ENCODE measurements at regions not wholly inside any gene's neighbourhood (a gene's known extent, or its start where the extent isn't known, plus 50 kb on each side); places are given as distances from the start of the nearest gene placed in this dataset.

GRCh38 chr1:38138498-38139233 is 92.1 kb upstream of the POU3F1 start:
- Histone ChIP-seq H2BK20ac (ENCODE audit: low read depth, low read length, poor library complexity, severe bottlenecking) (no peak overlapping the region), H3K4ac (ENCODE audit: low read depth, low read length) (no peak overlapping the region), H2BK120ac (ENCODE audit: low read depth, low read length, poor library complexity, severe bottlenecking) (no peak overlapping the region), H3K23me2 (ENCODE audit: insufficient read length, low read depth, low read length, poor library complexity, severe bottlenecking) (no peaks in the 10 kb centered on the region), H2AFZ (ENCODE audit: low read length) (no peak overlapping the region), H2BK15ac (ENCODE audit: low read depth, low read length) (no peak overlapping the region), H3K9ac (ENCODE audit: extremely low read depth, insufficient read length, low read length) (no peak overlapping the region), H2AK5ac (ENCODE audit: insufficient read length, low read length) (no peak overlapping the region), H3K23ac (ENCODE audit: insufficient read length, low read depth, low read length) (no peak overlapping the region), H3K56ac (ENCODE audit: insufficient read length, low read depth, low read length) (no peak overlapping the region), H3T11ph (ENCODE audit: low read length) (no peak overlapping the region), H2BK5ac (ENCODE audit: insufficient read length, low read length) (no peak overlapping the region), H3K27me3 (ENCODE audit: insufficient read depth, low read length) (no peaks in the 10 kb centered on the region; the same call in 1 of the 2 replicates), H3K9me3 (ENCODE audit: control insufficient read depth, low read depth, low read length) (no peaks in the 10 kb centered on the region), H4K91ac (ENCODE audit: insufficient read length, low read depth, low read length) (no peak overlapping the region), H3K4me2 (ENCODE audit: insufficient read depth, insufficient read length, low read length) (no peak overlapping the region), H3K4me1 (ENCODE audit: insufficient read depth, low read length) (peaks cover 12% of the 10 kb centered on the region; the same call in 1 of the 2 replicates), H3K18ac (ENCODE audit: insufficient read length, low read depth, low read length) (no peak overlapping the region), H4K20me1 (ENCODE audit: control insufficient read depth, insufficient read depth, insufficient read length) (no peaks in the 10 kb centered on the region), H4K5ac (ENCODE audit: insufficient read length, low read depth, low read length) (no peak overlapping the region), H4K8ac (replicated peaks; ENCODE audit: insufficient read length, low read depth, low read length) (no peak overlapping the region), H3K14ac (ENCODE audit: insufficient read depth, low read length) (no peak overlapping the region; the same call in 1 of the 2 replicates), H2BK12ac (ENCODE audit: insufficient read length, low read depth, low read length) (no peak overlapping the region), H3K79me2 (ENCODE audit: insufficient read depth, low read length) (no peaks in the 10 kb centered on the region), H3K27ac (ENCODE audit: insufficient read length, low read depth, low read length) (no peak overlapping the region), H3K79me1 (ENCODE audit: insufficient read depth, low read depth, low read length, poor library complexity, severe bottlenecking) (no peaks in the 10 kb centered on the region)
- Mint-ChIP-seq H3K27me3 (ENCODE audit: low read depth) (peaks cover 26% of the 10 kb centered on the region), H3K36me3 (ENCODE audit: insufficient read depth in 1 of 3, low read depth in 3 of 3) (no peaks in the 10 kb centered on the region), H3K4me3 (no peak overlapping the region; a peak in 1 of 5 replicates), H3K9me3 (no peaks in the 10 kb centered on the region; a peak in 1 of 5 replicates), H3K4me1 (peaks cover 55 to 68% of the 10 kb centered on the region in 2 experiments), H3K27ac (no peak overlapping the region)
- no CpG with 5 or more reads among the region's 6 CpGs for WGBS (ENCODE audit: extremely low coverage, insufficient read length, low lambda C conversion rate)
- DNase-seq: no peak
- TF ChIP-seq, protein P1, sequence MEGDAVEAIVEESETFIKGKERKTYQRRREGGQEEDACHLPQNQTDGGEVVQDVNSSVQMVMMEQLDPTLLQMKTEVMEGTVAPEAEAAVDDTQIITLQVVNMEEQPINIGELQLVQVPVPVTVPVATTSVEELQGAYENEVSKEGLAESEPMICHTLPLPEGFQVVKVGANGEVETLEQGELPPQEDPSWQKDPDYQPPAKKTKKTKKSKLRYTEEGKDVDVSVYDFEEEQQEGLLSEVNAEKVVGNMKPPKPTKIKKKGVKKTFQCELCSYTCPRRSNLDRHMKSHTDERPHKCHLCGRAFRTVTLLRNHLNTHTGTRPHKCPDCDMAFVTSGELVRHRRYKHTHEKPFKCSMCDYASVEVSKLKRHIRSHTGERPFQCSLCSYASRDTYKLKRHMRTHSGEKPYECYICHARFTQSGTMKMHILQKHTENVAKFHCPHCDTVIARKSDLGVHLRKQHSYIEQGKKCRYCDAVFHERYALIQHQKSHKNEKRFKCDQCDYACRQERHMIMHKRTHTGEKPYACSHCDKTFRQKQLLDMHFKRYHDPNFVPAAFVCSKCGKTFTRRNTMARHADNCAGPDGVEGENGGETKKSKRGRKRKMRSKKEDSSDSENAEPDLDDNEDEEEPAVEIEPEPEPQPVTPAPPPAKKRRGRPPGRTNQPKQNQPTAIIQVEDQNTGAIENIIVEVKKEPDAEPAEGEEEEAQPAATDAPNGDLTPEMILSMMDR (conservative IDR thresholded peaks at IDR 0.05): no peak

Data from H9 (cell line).